ENCODE measurements at regions not wholly inside any gene's neighbourhood (a gene's known extent, or its start where the extent isn't known, plus 50 kb on each side); places are given as distances from the start of the nearest gene placed in this dataset.

- Histone ChIP-seq H3K27ac (ENCODE audit: low read depth, low read length, poor library complexity, severe bottlenecking) (no peak overlapping the region), H3K27me3 (replicated peaks; ENCODE audit: insufficient read depth, low read depth, low read length, poor library complexity) (no peaks in the 10 kb centered on the region), H3K4me1 (ENCODE audit: insufficient read depth, low read length, poor library complexity, severe bottlenecking) (no peaks in the 10 kb centered on the region), H3K9me3 (ENCODE audit: low read depth, low read length, poor library complexity, severe bottlenecking) (no peaks in the 10 kb centered on the region), H3K36me3 (ENCODE audit: insufficient read depth, low read length, poor library complexity, severe bottlenecking) (no peaks in the 10 kb centered on the region), H3K4me3 (ENCODE audit: low read depth, low read length, poor library complexity, severe bottlenecking) (no peak overlapping the region)
- ChIA-PET POLR2A (ENCODE audit: low non-redundant PET) (no interaction called here), CTCF (no interaction called here)
- TF ChIP-seq CTCF (conservative IDR thresholded peaks at IDR 0.05; ENCODE audit: low read depth, low read length): no peak
- no TSS peak for BruUV-seq (replicated peaks)
- intact Hi-C loops (cut with micrococcal nuclease; ENCODE audit: unreplicated experiment): no loop called here
- DNase-seq (ENCODE audit: low spot score): no peak
Measured at GRCh38 chr7:69504733-69505420, 93.4 kb upstream of the AUTS2 start.

- Histone ChIP-seq H3K4me3 (ENCODE audit: low read depth, low read length, poor library complexity, severe bottlenecking) (no peak overlapping the region), H3K27me3 (replicated peaks; ENCODE audit: insufficient read depth, low read depth, low read length, poor library complexity) (no peaks in the 10 kb centered on the region), H3K36me3 (ENCODE audit: insufficient read depth, low read length, poor library complexity, severe bottlenecking) (no peaks in the 10 kb centered on the region), H3K9me3 (ENCODE audit: low read depth, low read length, poor library complexity, severe bottlenecking) (no peaks in the 10 kb centered on the region), H3K4me1 (ENCODE audit: insufficient read depth, low read length, poor library complexity, severe bottlenecking) (no peaks in the 10 kb centered on the region), H3K27ac (ENCODE audit: low read depth, low read length, poor library complexity, severe bottlenecking) (no peak overlapping the region)
- CTCF ChIA-PET: no interaction called here
- no TSS peak for BruUV-seq (replicated peaks)
- POLR2A ChIA-PET (ENCODE audit: low non-redundant PET): interaction anchor here (0.6 kb wide), 1 partner anchor 231 kb away, joined by 5 read pairs; no protein-coding TSS in a partner anchor
- TF ChIP-seq EZH2 (IDR thresholded peaks at IDR 0.05; ENCODE audit: borderline replicate concordance, low read depth, low read length, poor library complexity, severe bottlenecking) (no peak), CTCF (conservative IDR thresholded peaks at IDR 0.05; ENCODE audit: low read depth, low read length) (no peak)
- intact Hi-C loops (cut with micrococcal nuclease; ENCODE audit: unreplicated experiment): no loop called here
- DNase-seq (ENCODE audit: low spot score): no peak
Measured at GRCh38 chr7:69508736-69509135, 89.5 kb upstream of the AUTS2 start.

DNA sequence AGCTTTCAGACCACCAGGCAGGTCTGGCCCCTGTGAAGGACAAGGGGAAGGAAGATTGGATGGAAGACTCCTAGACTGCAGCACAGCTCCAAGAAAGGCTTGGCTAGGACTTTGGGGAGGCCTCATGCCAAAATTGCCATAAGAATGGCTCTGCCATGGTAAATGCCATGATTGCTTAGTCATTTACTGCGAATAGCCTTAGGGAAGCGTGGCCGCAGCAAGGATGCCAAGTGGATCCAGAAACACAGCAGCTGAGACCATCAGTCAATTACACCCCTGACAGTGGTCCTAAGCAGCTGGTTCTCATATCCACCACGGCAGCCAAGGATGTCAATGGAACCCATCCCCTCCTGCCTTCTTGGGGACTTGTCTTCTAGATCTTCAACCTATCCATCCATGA lies 88.2 kb upstream of the AUTS2 start:
- intact Hi-C loops (cut with micrococcal nuclease; ENCODE audit: unreplicated experiment): no loop called here
- DNase-seq (ENCODE audit: low spot score): no peak
- ChIA-PET CTCF (no interaction called here), POLR2A (ENCODE audit: low non-redundant PET) (no interaction called here)
- BruUV-seq (replicated peaks): no TSS peak
- Histone ChIP-seq H3K27ac (ENCODE audit: low read depth, low read length, poor library complexity, severe bottlenecking) (no peak overlapping the region), H3K36me3 (ENCODE audit: insufficient read depth, low read length, poor library complexity, severe bottlenecking) (no peaks in the 10 kb centered on the region), H3K27me3 (replicated peaks; ENCODE audit: insufficient read depth, low read depth, low read length, poor library complexity) (no peaks in the 10 kb centered on the region), H3K9me3 (ENCODE audit: low read depth, low read length, poor library complexity, severe bottlenecking) (no peaks in the 10 kb centered on the region), H3K4me1 (ENCODE audit: insufficient read depth, low read length, poor library complexity, severe bottlenecking) (no peaks in the 10 kb centered on the region), H3K4me3 (ENCODE audit: low read depth, low read length, poor library complexity, severe bottlenecking) (no peak overlapping the region)
- TF ChIP-seq CTCF (conservative IDR thresholded peaks at IDR 0.05; ENCODE audit: low read depth, low read length): no peak
- no peak for TF ChIP-seq EZH2 (IDR thresholded peaks at IDR 0.05; ENCODE audit: borderline replicate concordance, low read depth, low read length, poor library complexity, severe bottlenecking)

Measured in A673 (cell line).